Spleen (tissue), 11 donors: ENCODE measurements at regions not wholly inside any gene's neighbourhood (a gene's known extent, or its start where the extent isn't known, plus 50 kb on each side); places are given as distances from the start of the nearest gene placed in this dataset.

Experiments used
- DNase-seq: peaks from one replicate; pipeline ENCODE4 v3.0.0-alpha.2; 2020
- H3K27ac ChIP-seq, 8 donors: fragments of 200-600 bp; sonication (generic) in 7 of 8; 1 replicate in 4 of 8; 2 replicates in 4 of 8; pipeline versions ENCODE4 v1.5.0 to v1.8.0; 2016 to 2021; ENCODE audit warnings: inconsistent platforms in 4 of 8, mild to moderate bottlenecking in 4 of 8, moderate library complexity in 1 of 8
- H3K27me3 ChIP-seq, 7 donors: fragments of 200-600 bp; sonication (generic) in 6 of 7; replicated peaks in 1 of 7; 1 replicate in 4 of 7; 2 replicates in 3 of 7; pipeline versions ENCODE4 v1.5.0 to v1.8.0; 2016 to 2021; ENCODE audit warnings: inconsistent platforms in 3 of 7, mild to moderate bottlenecking in 1 of 7
- H3K36me3 ChIP-seq, 6 donors: fragments of 200-600 bp; sonication (generic) in 5 of 6; 1 replicate in 4 of 6; 2 replicates in 2 of 6; pipeline versions ENCODE4 v1.5.0 to v1.8.0; 2016 to 2021; ENCODE audit warnings: inconsistent platforms in 2 of 6
- H3K4me1 ChIP-seq, 6 donors: fragments of 200-600 bp; sonication (generic) in 5 of 6; 1 replicate in 3 of 6; 2 replicates in 3 of 6; pipeline versions ENCODE4 v1.5.0 to v1.8.0; 2016 to 2021; ENCODE audit warnings: inconsistent platforms in 3 of 6
- H3K4me3 ChIP-seq, 8 donors: fragments of 200-600 bp; sonication (generic) in 7 of 8; 1 replicate in 4 of 8; 2 replicates in 4 of 8; pipeline versions ENCODE4 v1.5.0 to v1.8.0; 2016 to 2021; ENCODE audit warnings: inconsistent platforms in 4 of 8, mild to moderate bottlenecking in 4 of 8, moderate library complexity in 2 of 8
- H3K9me3 ChIP-seq, 8 donors: fragments of 200-600 bp; sonication (generic) in 7 of 8; 1 replicate in 4 of 8; 2 replicates in 4 of 8; pipeline versions ENCODE4 v1.5.0 to v1.8.0; 2016 to 2021; ENCODE audit warnings: inconsistent platforms in 4 of 8
- CTCF ChIP-seq, 11 experiments: fragments of 200-600 bp in 7 of 11; fragments of 450-650 bp in 4 of 11; sonication (generic) in 4 of 11; IDR thresholded peaks in 8 of 11; conservative IDR thresholded peaks in 3 of 11; 1 replicate in 7 of 11; 2 replicates in 4 of 11; pipeline versions ENCODE4 v1.4.0 to v1.8.0; 2016 to 2021; ENCODE audit warnings: antibody characterized with exemption in 11 of 11, inconsistent platforms in 4 of 11, mild to moderate bottlenecking in 1 of 11
- POLR2A ChIP-seq, 3 donors: fragments of 450-650 bp; IDR thresholded peaks; one replicate each; pipeline ENCODE4 v1.5.1; 2017; ENCODE audit warnings: antibody characterized with exemption in 3 of 3, mild to moderate bottlenecking in 1 of 3
- POLR2AphosphoS5 ChIP-seq, 3 donors: sonication (generic); formaldehyde crosslinking; IDR thresholded peaks; one replicate each; pipeline ENCODE4 v1.5.1; 2017; ENCODE audit warnings: antibody characterized with exemption in 3 of 3
- WGBS, 5 donors: extraction: QIAGEN DNeasy Blood & Tissue Kit in 3 of 5; methylation state at CpG; one replicate each; pipeline versions ENCODE4 v1.1.5 to v1.1.7; 2013 to 2018; 5-methylcytosine and 5-hydroxymethylcytosine counted together
- intact Hi-C: fragments of 100-400 bp; cut with DNase I; formaldehyde crosslinking; loops from one replicate; pipeline ENCODE4 v1.15.0; 2023; ENCODE audit warnings: low total_unique reads
- donor health status: healthy with polysubstance abuse.
- donor health status: DM: no; HTN: no; CAD: no; lungs with moderate emphysema.
- donor health status: DM: no; HTN: no; CAD: no.
- donor health status: Bipolar disorder and iron deficiency.
- donor health status: healthy.
- donor health status: DM: no; HTN: no; CAD: no.
- donor health status: DM: yes; HTN: yes; CAD: no.

GRCh38 chr11:69567951-69568808, 72.8 kb upstream of the CCND1 start:
- Histone ChIP-seq H3K36me3 (no peaks in the 10 kb centered on the region), H3K4me3 (no peak overlapping the region), H3K9me3 (no peaks in the 10 kb centered on the region), H3K27me3 (peaks cover 0 to 12% (median 0%) of the 10 kb centered on the region in 7 donors), H3K4me1 (no peaks in the 10 kb centered on the region), H3K27ac (no peak overlapping the region)
- intact Hi-C loops: no loop called here
- WGBS, 5 donors: 74 to 92% (median 90%) methylated on average over 13 to 18 of the region's 18 CpGs
- no peak for DNase-seq
- TF ChIP-seq CTCF (IDR thresholded peaks at IDR 0.05 in 8 of 11, conservative IDR thresholded peaks at IDR 0.05 in 3 of 11): no peak
- TF ChIP-seq POLR2AphosphoS5 (IDR thresholded peaks at IDR 0.05): no peak
- no peak for TF ChIP-seq POLR2A (IDR thresholded peaks at IDR 0.05)

GRCh38 chr11:69568809-69569097, 72.2 kb upstream of the CCND1 start:
- 35 to 92% (median 47%) methylated on average over 4 of the region's 4 CpGs for WGBS, 5 donors
- intact Hi-C loops: no loop called here
- DNase-seq: no peak
- H3K27ac ChIP-seq: no peak overlapping the region
- H3K27me3 ChIP-seq: peaks cover 0 to 12% (median 0%) of the 10 kb centered on the region in 7 donors
- TF ChIP-seq CTCF (IDR thresholded peaks at IDR 0.05 in 8 of 11, conservative IDR thresholded peaks at IDR 0.05 in 3 of 11) (no peak), POLR2AphosphoS5 (IDR thresholded peaks at IDR 0.05) (no peak), POLR2A (IDR thresholded peaks at IDR 0.05) (no peak)
- no peaks in the 10 kb centered on the region for H3K9me3 ChIP-seq
- H3K36me3 ChIP-seq: no peaks in the 10 kb centered on the region
- H3K4me3 ChIP-seq: no peak overlapping the region
- no peaks in the 10 kb centered on the region for H3K4me1 ChIP-seq

- DNase-seq: no peak
- H3K36me3 ChIP-seq: no peaks in the 10 kb centered on the region
- no peak overlapping the region for H3K4me3 ChIP-seq
- peaks cover 0 to 20% (median 0%) of the 10 kb centered on the region in 7 donors for H3K27me3 ChIP-seq
- no peaks in the 10 kb centered on the region for H3K9me3 ChIP-seq
- no peak for TF ChIP-seq POLR2A (IDR thresholded peaks at IDR 0.05)
- TF ChIP-seq POLR2AphosphoS5 (IDR thresholded peaks at IDR 0.05): no peak
- TF ChIP-seq CTCF (IDR thresholded peaks at IDR 0.05 in 8 of 11, conservative IDR thresholded peaks at IDR 0.05 in 3 of 11): no peak
- no peaks in the 10 kb centered on the region for H3K4me1 ChIP-seq
- H3K27ac ChIP-seq: no peak overlapping the region
- WGBS, 5 donors: 88 to 93% (median 89%) methylated on average over 20 to 21 of the region's 21 CpGs
- intact Hi-C loops: no loop called here
Observed at GRCh38 chr11:69569306-69570200, 71.4 kb upstream of the CCND1 start.
